ENCODE measurements at regions not wholly inside any gene's neighbourhood (a gene's known extent, or its start where the extent isn't known, plus 50 kb on each side); places are given as distances from the start of the nearest gene placed in this dataset.

GRCh38 chr6:82818727-82819126, 246.9 kb downstream of the UBE3D start:
- TF ChIP-seq POLR2A (IDR thresholded peaks at IDR 0.05), result no peak
- no peak for TF ChIP-seq CTCF (IDR thresholded peaks at IDR 0.05)
